ENCODE measurements at regions not wholly inside any gene's neighbourhood (a gene's known extent, or its start where the extent isn't known, plus 50 kb on each side); places are given as distances from the start of the nearest gene placed in this dataset.

DNA sequence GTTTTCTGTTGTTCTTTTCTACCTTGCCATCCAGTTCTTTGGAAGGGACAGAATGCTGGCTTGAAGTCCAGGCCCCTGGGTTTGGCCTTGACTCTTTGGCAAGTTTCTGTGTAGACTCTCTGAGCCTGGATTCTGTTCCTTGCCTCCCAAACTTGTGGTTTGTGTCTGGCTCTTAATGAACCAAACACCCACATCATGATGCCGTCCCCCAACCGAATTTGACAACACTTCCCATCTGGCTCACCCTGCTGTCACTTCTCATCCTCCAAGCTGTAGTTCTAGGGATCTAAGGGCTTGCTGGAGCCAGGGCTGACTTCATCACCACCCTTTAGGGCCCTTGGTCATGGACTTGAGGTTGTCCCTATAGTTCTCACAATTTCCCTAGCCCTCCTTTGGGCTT, 68.9 kb upstream of the CELF4 start:
- DNase-seq (ENCODE audit: low spot score): no peak

- no peak for DNase-seq (ENCODE audit: low spot score)
These were observed 65.8 kb upstream of the CELF4 start for GRCh38 chr18:37631422-37631821.

DNA sequence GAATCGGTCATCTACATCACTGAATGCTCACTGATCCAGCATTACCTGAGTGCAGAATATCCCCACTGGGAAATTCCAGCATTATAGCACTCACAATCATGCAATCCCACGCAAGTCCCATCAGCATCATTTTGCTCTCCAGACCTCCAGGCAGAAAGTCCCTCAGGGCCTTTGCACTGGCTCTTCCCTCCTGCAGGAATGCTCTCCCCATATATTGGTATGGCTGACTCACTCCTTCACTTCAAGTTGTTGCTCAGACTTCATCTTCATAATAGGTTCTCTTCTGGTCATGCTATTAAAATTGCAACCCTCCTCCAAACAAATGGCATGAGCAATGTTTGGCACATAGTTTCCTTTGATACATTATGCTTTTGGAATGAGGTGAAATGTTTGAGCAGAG, 64.7 kb upstream of the CELF4 start:
- no peak for DNase-seq (ENCODE audit: low spot score)

- DNase-seq (ENCODE audit: low spot score): no peak
These were observed 63.0 kb upstream of the CELF4 start for GRCh38 chr18:37628470-37629220.

DNA sequence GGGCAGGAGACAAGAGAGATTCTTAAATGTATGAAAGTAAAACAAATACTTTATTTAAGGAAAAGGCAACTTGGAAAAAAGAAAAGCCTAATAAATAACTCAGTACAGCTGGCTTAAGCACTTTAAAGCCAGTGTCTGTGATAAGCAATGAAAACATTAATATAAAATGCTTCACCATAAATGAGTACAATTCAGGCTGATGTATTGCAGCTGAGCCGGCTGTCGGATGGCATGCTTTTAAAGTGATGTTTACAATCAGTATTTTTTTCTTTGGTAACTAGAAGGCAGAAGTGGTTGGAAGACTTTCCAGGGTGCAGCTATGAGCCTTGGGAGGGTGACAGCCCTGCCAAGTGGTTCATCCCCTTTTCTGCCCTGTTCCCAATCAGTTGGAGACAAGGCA, 58.7 kb upstream of the CELF4 start:
- no peak for DNase-seq (ENCODE audit: low spot score)

DNA sequence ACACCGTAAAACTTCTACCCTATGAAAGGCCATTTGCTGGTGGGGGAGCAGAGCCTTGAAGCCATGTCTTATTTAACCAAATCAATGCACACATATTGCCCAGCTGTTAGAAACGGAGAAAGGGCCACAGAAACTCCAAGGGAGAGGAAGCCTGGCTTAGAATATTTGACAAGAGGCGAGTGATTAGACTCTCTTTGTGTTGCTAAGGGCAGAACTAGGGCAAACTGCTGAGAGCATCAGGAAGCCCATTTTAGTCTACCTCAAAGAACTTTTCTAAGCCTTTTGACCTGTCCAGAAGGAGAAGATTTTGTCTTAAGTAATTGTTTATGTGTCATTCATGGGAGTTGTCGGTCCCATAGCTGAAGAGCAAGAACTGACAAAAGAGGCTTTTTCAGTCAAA, 54.4 kb upstream of the CELF4 start:
- no peak for DNase-seq (ENCODE audit: low spot score)

GRCh38 chr18:37617623-37618022, 52.0 kb upstream of the CELF4 start:
- DNase-seq (ENCODE audit: low spot score): no peak
